ENCODE measurements at regions not wholly inside any gene's neighbourhood (a gene's known extent, or its start where the extent isn't known, plus 50 kb on each side); places are given as distances from the start of the nearest gene placed in this dataset.

- TF ChIP-seq CTCF (IDR thresholded peaks at IDR 0.05) (no peak), POLR2A (IDR thresholded peaks at IDR 0.05) (no peak), EP300 (IDR thresholded peaks at IDR 0.05) (no peak)
Observed at GRCh38 chr14:59036134-59036533, 152.3 kb upstream of the DAAM1 start.
